ENCODE measurements at regions not wholly inside any gene's neighbourhood (a gene's known extent, or its start where the extent isn't known, plus 50 kb on each side); places are given as distances from the start of the nearest gene placed in this dataset.
A peak's percentile ranks its signal among the peaks of the same experiment; 100 is the strongest.

DNA sequence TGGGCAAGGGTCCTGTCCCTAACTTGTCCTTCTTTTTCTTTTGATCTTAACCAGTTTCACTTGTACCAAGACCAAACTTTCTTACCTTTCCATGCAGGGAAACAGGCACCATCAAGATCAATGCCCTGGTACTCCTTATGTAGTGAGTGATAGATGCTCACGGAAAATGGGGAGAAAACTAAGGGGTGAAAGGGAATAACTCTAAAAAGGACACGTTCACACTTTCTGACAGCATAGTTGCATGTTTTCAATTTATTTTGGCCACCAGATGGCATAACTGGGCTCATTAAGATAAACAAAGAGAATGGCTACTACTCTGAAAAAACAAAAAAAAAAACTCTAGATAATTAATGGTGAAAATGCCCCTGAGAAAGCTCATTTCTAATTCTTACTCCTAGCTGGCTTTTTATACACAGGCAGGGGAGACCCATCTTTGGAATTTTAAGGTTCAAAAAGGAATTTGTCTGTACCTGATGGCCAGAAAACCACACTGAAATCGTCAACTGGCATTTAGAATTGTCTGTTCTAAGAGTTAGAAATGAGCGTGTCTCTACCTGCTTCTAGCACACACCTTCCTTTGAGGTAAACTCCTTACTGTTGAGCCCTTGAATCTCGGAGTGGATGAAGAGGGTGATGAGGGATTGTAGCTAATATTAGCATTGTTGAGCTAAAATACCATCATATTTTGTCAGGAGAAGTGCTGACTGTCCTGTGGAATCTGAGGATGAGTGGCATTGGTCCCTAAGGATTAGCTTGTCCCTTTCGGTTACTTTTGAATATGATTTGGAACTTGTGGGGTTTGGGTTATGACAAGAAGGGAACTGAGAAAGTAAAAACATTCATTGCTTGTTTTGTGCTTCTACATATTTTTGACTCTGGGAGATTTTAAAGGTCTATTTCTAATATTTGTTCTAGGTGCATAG lies 62.2 kb upstream of the DDR1 start:
- TF ChIP-seq, protein P1, sequence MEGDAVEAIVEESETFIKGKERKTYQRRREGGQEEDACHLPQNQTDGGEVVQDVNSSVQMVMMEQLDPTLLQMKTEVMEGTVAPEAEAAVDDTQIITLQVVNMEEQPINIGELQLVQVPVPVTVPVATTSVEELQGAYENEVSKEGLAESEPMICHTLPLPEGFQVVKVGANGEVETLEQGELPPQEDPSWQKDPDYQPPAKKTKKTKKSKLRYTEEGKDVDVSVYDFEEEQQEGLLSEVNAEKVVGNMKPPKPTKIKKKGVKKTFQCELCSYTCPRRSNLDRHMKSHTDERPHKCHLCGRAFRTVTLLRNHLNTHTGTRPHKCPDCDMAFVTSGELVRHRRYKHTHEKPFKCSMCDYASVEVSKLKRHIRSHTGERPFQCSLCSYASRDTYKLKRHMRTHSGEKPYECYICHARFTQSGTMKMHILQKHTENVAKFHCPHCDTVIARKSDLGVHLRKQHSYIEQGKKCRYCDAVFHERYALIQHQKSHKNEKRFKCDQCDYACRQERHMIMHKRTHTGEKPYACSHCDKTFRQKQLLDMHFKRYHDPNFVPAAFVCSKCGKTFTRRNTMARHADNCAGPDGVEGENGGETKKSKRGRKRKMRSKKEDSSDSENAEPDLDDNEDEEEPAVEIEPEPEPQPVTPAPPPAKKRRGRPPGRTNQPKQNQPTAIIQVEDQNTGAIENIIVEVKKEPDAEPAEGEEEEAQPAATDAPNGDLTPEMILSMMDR (IDR thresholded peaks at IDR 0.05; ENCODE audit: insufficient read depth, low read length): peak; percentile 11
- no peak for TF ChIP-seq POLR2AphosphoS5 (IDR thresholded peaks at IDR 0.05; ENCODE audit: low read depth)
